Panc1 (cell line): ENCODE measurements at regions not wholly inside any gene's neighbourhood (a gene's known extent, or its start where the extent isn't known, plus 50 kb on each side); places are given as distances from the start of the nearest gene placed in this dataset.

Source experiments
- ATAC-seq: fragments of 200-7000 bp; cut with Tn5 transposase; 2 replicates; pipeline ENCODE4 v1.9.1; 2020; ENCODE audit warnings: mild to moderate bottlenecking, moderate library complexity
- BruUV-seq: library from RNA; stranded (reverse); fragments of 400-500 nt; replicated peaks from 2 replicates; lab custom pipeline; 2021; lab: Mats Ljungman, UMichigan
- CTCF ChIA-PET: fragments of 300-600 bp; sonication (Branson Sonifier 250); formaldehyde crosslinking; loops from one replicate; lab custom pipeline; 2022; ENCODE audit warnings: antibody characterized with exemption; lab: Charles Lee
- POLR2A ChIA-PET: fragments of 300-600 bp; sonication (Branson Sonifier 250); formaldehyde crosslinking; loops from one replicate; lab custom pipeline; 2022; ENCODE audit warnings: antibody characterized with exemption; lab: Charles Lee
- DNase-seq: peaks from one replicate; pipeline ENCODE4 v3.0.0-alpha.2; 2010; ENCODE audit warnings: low read depth, low spot score
- H3K27ac ChIP-seq: 2 replicates; pipeline ENCODE4 v1.5.1; 2011; ENCODE audit warnings: mild to moderate bottlenecking, low read length, inconsistent platforms
- H3K27me3 ChIP-seq: fragments of 200-500 bp; sonication (Bioruptor generic); 2 replicates; pipeline ENCODE4 v1.6.0; 2014; ENCODE audit warnings: low read length, inconsistent platforms; ENCODE audit not compliant: control insufficient read depth, insufficient read depth
- H3K36me3 ChIP-seq: fragments of 200-500 bp; sonication (Bioruptor generic); 2 replicates; pipeline ENCODE4 v1.5.1; 2014; ENCODE audit warnings: inconsistent platforms, mild to moderate bottlenecking, low read length, moderate library complexity; ENCODE audit not compliant: control insufficient read depth, insufficient read depth
- H3K4me1 ChIP-seq: 2 replicates; pipeline ENCODE4 v1.5.1; 2011; ENCODE audit warnings: inconsistent platforms, mild to moderate bottlenecking, low read length, moderate library complexity; ENCODE audit not compliant: control insufficient read depth, insufficient read depth
- H3K4me3 ChIP-seq, 2 experiments: 2 replicates each; pipeline ENCODE4 v1.5.1; 2011 to 2012; ENCODE audit warnings: low read depth in 2 of 2, low read length in 2 of 2, mild to moderate bottlenecking in 2 of 2, inconsistent platforms in 1 of 2, moderate library complexity in 1 of 2
- H3K9me3 ChIP-seq: fragments of 200-500 bp; sonication (Bioruptor generic); 2 replicates; pipeline ENCODE4 v1.5.1; 2014; ENCODE audit warnings: low read depth, mild to moderate bottlenecking, inconsistent platforms, low read length, moderate library complexity; ENCODE audit not compliant: control insufficient read depth, insufficient read depth
- POLR2AphosphoS5 ChIP-seq: IDR thresholded peaks from 2 replicates; pipeline ENCODE4 v1.6.1; 2012; ENCODE audit warnings: mild to moderate bottlenecking, low read depth, low read length, moderate library complexity
- SIN3A ChIP-seq: IDR thresholded peaks from 2 replicates; pipeline ENCODE4 v1.6.1; 2012; ENCODE audit warnings: low read depth, mild to moderate bottlenecking, low read length, moderate library complexity, borderline replicate concordance; ENCODE audit not compliant: insufficient read depth
- TCF7L2 ChIP-seq: IDR thresholded peaks from 2 replicates; pipeline ENCODE4 v1.6.1; 2011; ENCODE audit warnings: mild to moderate bottlenecking, low read depth, low read length, inconsistent platforms
- in situ Hi-C: cut with HindIII; loops from 2 replicates; pipeline ENCODE4 v1.10.0; 2016; ENCODE audit warnings: low sequenced_read_pairs, low pct_unique_long_range_greater_than_20kb
- intact Hi-C: fragments of 100-400 bp; cut with micrococcal nuclease; formaldehyde crosslinking; loops from one replicate; pipeline ENCODE4 v1.10.0; 2022; ENCODE audit not compliant: unreplicated experiment
- TF ChIP-seq, protein P1 (sequence below): fragments of 450-650 bp; IDR thresholded peaks from 2 replicates; pipeline ENCODE4 v1.5.1; 2017; ENCODE audit warnings: mild to moderate bottlenecking
- TF ChIP-seq, protein P2 (sequence below), 2 experiments: IDR thresholded peaks; 2 replicates each; pipeline ENCODE4 v1.6.1; 2011 to 2012; ENCODE audit warnings: low read depth in 2 of 2, control low read depth in 1 of 2, low read length in 1 of 2, mild to moderate bottlenecking in 1 of 2, moderate library complexity in 1 of 2; ENCODE audit not compliant: insufficient read depth in 1 of 2

DNA sequence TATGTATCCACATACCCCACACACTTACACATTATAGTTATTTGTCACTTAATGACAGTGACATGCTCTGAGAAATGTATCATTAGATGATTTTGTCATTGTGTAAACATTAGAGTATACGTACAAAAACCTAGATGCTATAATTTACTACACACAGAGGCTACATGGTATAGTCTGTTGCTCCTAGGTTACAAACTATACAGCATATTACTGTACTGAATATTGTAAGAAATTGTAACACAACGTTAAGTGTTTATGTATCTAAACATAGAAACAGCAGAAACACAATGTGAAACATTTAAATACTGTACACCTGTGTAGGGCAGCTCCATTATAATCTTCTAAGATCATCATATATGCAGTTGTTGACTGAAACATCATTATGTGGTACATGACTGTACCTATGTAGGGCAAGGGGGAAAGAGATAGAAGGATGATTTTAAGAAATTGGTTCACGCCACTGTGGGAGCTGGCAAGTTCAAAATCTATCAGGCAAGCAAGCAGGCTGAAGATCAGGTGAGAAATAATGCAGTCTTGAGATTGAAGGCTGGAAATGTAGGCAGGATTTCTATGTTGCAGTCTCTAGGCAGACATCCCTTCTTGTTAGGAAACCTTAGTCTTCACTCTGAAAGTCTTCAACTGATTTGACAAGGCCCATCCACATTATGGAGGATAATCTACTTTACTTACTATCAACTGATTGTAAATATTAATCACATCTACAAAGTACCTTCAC lies 78.0 kb upstream of the CPEB2 start:
- ATAC-seq, result no peak; the same call in 1 of the 2 replicates
- ChIA-PET CTCF (no interaction called here), POLR2A (no interaction called here)
- no peak for DNase-seq
- intact Hi-C loops (no loop called here), in situ Hi-C loops (no loop called here)
- Histone ChIP-seq H3K4me1 (no peaks in the 10 kb centered on the region), H3K27me3 (no peaks in the 10 kb centered on the region), H3K36me3 (no peaks in the 10 kb centered on the region), H3K9me3 (no peaks in the 10 kb centered on the region), H3K27ac (no peak overlapping the region), H3K4me3 (no peak overlapping the region)
- no peak for TF ChIP-seq TCF7L2
- TF ChIP-seq SIN3A, result no peak
- TF ChIP-seq, protein P1, sequence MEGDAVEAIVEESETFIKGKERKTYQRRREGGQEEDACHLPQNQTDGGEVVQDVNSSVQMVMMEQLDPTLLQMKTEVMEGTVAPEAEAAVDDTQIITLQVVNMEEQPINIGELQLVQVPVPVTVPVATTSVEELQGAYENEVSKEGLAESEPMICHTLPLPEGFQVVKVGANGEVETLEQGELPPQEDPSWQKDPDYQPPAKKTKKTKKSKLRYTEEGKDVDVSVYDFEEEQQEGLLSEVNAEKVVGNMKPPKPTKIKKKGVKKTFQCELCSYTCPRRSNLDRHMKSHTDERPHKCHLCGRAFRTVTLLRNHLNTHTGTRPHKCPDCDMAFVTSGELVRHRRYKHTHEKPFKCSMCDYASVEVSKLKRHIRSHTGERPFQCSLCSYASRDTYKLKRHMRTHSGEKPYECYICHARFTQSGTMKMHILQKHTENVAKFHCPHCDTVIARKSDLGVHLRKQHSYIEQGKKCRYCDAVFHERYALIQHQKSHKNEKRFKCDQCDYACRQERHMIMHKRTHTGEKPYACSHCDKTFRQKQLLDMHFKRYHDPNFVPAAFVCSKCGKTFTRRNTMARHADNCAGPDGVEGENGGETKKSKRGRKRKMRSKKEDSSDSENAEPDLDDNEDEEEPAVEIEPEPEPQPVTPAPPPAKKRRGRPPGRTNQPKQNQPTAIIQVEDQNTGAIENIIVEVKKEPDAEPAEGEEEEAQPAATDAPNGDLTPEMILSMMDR, result no peak
- TF ChIP-seq POLR2AphosphoS5, result no peak
- TF ChIP-seq, protein P2, sequence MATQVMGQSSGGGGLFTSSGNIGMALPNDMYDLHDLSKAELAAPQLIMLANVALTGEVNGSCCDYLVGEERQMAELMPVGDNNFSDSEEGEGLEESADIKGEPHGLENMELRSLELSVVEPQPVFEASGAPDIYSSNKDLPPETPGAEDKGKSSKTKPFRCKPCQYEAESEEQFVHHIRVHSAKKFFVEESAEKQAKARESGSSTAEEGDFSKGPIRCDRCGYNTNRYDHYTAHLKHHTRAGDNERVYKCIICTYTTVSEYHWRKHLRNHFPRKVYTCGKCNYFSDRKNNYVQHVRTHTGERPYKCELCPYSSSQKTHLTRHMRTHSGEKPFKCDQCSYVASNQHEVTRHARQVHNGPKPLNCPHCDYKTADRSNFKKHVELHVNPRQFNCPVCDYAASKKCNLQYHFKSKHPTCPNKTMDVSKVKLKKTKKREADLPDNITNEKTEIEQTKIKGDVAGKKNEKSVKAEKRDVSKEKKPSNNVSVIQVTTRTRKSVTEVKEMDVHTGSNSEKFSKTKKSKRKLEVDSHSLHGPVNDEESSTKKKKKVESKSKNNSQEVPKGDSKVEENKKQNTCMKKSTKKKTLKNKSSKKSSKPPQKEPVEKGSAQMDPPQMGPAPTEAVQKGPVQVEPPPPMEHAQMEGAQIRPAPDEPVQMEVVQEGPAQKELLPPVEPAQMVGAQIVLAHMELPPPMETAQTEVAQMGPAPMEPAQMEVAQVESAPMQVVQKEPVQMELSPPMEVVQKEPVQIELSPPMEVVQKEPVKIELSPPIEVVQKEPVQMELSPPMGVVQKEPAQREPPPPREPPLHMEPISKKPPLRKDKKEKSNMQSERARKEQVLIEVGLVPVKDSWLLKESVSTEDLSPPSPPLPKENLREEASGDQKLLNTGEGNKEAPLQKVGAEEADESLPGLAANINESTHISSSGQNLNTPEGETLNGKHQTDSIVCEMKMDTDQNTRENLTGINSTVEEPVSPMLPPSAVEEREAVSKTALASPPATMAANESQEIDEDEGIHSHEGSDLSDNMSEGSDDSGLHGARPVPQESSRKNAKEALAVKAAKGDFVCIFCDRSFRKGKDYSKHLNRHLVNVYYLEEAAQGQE (IDR thresholded peaks at IDR 0.05; ENCODE audit: insufficient read depth in 1 of 2, low read depth in 2 of 2, low read length in 1 of 2), result no peak
- no TSS peak for BruUV-seq

DNA sequence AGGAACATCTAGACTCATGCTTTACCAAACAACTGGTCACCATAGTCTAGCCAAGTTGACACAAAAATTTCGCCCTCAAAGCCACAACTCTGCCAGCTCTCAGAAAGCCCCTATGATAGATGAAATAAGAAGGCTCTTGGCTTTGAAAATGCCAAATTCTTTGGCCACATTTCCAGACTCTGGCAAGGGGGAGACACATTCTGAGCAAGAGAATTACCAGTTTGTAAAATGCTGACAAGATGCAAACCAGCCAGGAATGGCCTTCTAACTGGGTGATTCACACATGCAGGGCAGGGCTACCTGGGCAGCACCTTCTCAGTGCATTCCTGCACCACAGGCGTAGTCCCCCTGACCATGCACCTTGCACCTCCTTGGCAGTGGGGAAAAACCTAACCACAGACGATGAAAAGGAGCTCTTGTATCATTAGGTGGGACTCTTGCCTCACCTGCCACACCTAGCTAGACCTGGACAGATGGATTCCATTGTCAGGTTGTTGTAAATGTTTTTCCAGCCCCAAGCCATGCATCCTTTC lies 77.4 kb upstream of the CPEB2 start:
- BruUV-seq, result no TSS peak
- POLR2A ChIA-PET, result no interaction called here
- no peak overlapping the region for H3K27ac ChIP-seq
- in situ Hi-C loops, result no loop called here
- CTCF ChIA-PET, result no interaction called here
- no peaks in the 10 kb centered on the region for H3K36me3 ChIP-seq
- no peaks in the 10 kb centered on the region for H3K9me3 ChIP-seq
- TF ChIP-seq, protein P1, result no peak
- TF ChIP-seq SIN3A, result no peak
- no peak for TF ChIP-seq TCF7L2
- TF ChIP-seq, protein P2 (IDR thresholded peaks at IDR 0.05; ENCODE audit: insufficient read depth in 1 of 2, low read depth in 2 of 2, low read length in 1 of 2), result no peak
- TF ChIP-seq POLR2AphosphoS5, result no peak
- no peak for ATAC-seq
- intact Hi-C loops, result no loop called here
- H3K27me3 ChIP-seq, result no peaks in the 10 kb centered on the region
- H3K4me3 ChIP-seq, result no peak overlapping the region
- H3K4me1 ChIP-seq, result no peaks in the 10 kb centered on the region
- no peak for DNase-seq
